NCI-H1694 treated with DMSO at 0.1 percent for 48 hours (cell line): ENCODE measurements at regions not wholly inside any gene's neighbourhood (a gene's known extent, or its start where the extent isn't known, plus 50 kb on each side); places are given as distances from the start of the nearest gene placed in this dataset.
A peak's percentile ranks its signal among the peaks of the same experiment; 100 is the strongest.
"Not testable (repeated sequence)": the region's sequence is repeated elsewhere in the genome, so short reads cannot be mapped to it uniquely, and the experiment has no call there.

Experiments used
- DNase-seq: peaks from one replicate; lab custom pipeline; 2025; lab: John Stamatoyannopoulos, UW

DNA sequence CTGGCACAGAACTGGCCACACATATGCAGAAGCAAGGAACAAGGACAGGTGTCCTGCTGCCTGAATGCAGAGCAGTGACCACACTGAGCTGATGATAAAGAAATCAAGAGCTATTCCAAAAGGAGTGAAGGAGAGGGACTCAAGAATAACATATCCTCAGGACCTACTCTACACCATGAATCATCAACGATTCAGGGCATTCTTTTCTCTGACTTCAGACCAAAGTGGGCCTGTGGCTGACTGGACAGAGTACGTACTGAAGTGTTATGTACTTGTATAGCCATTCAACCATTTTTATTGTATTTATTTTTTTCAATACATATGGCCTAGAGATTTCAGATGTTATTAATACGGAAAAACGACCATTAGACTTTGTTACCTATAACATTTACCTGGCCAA is 177.5 kb upstream of the TMTC1 start:
- DNase-seq, result no peak

DNA sequence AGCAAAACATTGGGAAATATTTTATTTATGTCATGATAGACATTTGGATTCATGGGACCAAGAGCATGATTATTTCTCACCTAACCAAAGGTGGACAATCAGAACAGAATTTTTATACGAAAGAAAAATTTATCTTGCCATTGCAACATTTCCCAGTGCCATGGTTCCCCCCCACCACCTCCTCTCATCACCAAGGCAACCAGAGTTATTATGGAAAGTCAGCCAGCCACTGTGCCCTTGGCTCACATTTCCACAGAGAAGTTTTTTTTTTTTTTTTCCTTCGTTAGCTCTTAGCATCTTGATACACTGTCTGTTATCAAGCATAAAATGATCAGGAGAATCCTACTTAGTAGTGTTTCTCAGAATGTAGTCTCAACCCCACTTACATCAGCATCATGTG is 176.4 kb upstream of the TMTC1 start:
- no peak for DNase-seq

DNA sequence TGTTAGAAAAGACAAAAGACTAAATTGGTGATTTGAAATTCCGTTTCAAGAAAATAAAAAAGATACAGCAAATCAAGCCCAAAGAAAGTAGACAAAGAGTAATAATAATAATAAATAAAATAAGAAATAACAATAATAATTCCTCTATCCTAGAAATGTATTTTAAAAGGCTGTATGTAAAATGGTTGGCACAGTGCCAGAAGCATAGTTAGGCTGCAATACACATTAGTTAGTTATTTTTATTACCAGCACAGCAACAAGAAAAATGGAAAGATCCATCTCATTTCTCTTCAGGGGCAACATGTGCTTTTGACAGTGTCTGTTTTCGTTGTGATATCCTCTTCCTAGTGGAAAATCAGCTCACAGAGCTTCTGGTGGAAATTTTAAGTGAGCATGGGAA is 174.1 kb upstream of the TMTC1 start:
- no peak for DNase-seq

DNA sequence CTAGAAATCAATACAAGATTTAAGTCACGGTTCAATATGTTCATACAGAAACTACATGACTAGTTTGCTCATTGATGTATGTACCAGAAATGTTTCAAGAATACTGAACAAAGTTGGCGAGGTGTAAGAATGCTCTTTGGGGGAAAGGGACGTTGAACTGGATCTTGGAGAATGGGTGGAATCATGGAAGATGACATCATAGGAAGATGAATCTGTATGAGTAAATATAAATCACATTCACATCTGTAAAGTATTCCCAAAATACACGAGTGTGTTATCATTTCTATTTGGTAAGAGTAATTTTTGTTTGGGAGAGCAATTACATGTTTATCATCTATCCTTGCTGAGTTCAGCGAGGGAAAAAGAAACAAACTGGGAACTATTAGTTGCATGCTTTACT is 162.2 kb upstream of the TMTC1 start:
- no peak for DNase-seq

DNA sequence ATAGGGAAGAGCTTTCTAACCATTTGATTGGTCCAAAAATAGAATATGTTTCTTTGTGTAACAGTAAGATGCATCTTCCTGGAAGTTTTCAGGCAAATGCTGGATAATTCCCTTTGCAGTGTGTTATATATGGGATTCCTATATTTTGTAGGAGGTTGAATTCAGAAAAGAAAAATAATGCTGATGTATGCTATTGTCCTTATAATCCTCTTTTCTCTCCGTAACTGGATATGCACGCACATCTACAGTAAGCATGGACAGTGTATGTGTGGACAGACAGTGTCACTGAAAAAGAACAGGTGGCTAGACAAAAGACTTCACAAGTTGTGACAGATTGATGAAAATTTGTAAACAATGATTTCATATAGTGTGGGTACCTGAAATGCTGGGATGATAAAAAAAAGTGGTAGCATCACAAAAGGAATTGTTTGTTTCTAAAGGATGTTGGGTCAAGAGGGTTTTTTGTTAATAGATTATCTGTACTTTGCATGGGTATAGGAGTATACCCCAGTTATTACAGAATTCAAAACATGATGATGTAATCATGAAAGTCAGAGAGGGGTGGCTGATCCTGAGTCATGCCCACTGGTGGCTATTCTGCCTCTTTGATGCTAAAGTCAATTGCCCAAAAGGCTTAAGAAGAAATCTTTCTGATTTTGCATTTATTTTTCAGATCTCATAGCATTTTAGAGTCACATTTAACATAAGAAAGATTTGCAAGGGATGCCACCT is 160.7 kb upstream of the TMTC1 start:
- no peak for DNase-seq

DNA sequence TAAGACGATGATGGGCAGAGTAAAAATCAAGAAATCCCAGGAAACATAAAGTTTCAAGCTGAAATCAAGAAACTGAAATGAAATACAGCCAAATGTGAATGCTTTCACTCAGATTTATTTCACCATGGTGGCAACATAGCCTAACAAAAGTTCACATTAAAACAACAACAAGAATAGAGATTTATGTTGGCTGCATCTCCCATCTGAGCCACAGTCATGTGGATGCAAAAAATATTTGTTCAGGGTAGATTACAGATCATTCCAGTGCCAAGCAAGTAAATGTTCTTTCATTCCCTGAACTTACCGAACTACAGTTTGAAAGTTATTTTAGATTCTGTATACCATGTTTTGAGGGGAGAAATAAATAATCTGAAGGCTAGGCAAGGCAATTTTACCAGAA is 159.9 kb upstream of the TMTC1 start:
- no peak for DNase-seq

DNA sequence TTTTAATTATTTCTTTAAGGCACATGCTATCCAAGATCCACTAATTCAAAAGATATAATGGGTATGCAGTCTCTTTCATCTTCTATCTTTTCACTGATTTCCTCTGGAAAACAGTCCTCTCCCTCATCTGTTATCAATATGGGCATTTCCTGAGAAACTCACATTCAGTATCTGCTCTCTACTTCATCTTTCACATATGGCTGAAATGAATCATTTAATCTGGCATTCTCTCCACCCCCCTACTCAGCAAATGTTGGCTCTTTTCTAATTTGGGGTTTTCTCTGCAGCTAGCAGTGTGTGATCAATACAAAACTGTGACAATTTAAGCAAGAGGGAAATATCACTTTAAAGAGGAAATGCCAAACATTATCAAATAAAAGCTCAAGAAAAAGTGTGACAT is 157.1 kb upstream of the TMTC1 start:
- DNase-seq, result no peak

DNA sequence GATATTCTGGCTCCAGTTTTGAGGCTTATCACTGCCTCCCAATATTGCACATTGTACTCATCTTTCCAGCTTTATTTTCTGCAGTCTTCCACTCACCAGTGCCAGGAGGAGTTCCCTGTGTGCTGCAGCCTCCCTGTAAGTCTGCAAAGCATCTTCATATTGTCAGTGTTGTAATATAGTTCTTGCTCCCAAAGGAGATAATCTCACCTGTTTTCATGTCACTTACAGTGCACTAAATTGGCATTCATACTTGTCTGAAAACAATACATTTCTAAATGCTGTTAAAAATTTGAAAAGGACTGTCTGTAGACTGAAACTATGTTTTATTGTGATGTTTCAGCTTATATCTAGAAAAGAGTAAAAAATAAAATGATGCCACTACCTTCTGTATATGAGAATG is 146.8 kb upstream of the TMTC1 start:
- no peak for DNase-seq

DNA sequence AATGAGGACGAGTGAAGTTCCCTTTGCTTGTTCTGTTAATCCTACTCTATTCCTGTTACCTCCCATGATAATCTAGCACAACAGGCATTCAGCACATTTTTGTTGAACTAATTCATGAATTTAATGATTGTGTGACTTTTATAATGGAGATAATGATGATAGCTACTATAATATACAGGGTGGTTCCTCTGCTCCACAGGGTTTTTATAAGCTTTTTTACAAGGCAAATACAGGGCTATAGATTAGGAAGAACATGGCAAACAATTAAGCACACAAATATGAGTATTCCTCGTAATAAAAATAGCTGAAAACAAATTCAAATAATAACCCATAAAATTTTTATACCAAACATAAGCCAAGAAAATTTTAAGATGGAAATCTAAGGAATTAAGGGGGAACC is 145.6 kb upstream of the TMTC1 start:
- no peak for DNase-seq

DNA sequence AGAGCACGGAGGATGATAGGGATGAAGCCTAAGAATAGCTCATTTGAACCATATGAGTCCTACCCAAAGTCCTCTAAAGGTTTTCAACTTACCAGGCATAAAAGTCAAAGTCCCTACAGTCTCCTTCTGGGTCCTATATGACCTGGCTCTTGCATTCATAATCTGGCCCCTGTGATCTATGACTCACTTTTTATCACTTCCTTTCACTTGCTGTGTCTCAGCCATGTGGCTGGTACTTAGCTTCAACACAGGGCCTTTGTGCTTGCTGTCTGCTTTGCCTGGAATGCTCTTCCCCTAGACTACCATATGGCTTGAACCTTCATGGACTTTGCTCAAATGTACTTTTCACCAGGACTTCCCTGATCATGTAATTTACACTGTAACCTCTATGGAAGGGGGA is 137.6 kb upstream of the TMTC1 start:
- no peak for DNase-seq

DNA sequence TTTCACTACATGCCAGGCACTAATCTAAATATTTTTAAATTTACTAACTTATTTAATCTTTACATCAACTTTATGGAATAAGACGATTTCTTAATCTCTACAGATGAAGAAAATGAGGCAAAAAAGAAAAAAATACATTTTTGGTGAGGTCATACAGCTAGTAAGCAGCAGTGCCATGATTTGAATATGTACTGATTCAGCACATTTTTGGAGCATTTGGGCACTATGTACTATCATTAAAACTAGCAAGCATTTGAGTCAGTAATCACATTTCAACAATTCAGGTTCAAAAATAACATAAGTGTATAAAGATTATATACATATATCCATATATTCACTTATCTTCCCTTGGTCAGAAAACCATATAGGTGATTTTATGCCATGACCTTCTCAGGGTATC is 124.4 kb upstream of the TMTC1 start:
- no peak for DNase-seq

DNA sequence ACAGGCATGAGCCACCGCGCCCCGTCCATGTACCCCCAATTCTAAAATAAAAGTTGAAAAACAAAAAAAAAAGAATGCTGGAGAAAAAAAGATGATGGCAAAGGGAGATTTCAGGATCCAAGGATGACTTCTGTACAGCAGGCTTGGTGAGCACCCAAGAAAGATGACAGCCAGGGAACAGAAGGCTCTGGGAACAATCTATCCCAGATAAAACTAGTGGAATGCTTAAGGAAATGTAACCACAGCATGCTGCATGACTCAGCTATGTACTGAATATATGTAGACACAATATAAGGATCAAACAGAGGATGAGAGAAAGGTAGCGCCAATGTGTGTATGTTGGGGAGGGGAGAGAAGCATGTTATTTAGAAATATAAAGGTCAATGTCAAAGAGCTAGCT is 123.7 kb upstream of the TMTC1 start:
- no peak for DNase-seq

DNA sequence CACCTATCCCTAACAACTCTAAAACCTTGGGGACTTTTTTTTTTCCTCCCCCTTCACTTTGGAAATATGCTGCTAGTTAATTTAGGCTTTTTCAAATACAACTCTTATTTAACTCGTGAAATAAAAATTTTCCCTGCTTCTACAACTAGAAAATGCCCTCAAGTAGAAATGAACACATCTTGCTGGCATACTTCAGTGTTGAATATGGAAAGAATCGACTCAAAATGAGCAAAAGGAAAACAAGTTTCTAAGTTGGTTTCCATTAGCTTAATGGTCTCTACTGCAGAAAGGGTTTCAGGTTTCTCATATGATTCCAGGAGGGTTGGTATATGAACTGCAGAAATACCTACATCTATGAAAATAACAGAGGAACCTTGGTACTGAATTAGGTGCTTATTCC is 118.3 kb upstream of the TMTC1 start:
- no peak for DNase-seq

DNA sequence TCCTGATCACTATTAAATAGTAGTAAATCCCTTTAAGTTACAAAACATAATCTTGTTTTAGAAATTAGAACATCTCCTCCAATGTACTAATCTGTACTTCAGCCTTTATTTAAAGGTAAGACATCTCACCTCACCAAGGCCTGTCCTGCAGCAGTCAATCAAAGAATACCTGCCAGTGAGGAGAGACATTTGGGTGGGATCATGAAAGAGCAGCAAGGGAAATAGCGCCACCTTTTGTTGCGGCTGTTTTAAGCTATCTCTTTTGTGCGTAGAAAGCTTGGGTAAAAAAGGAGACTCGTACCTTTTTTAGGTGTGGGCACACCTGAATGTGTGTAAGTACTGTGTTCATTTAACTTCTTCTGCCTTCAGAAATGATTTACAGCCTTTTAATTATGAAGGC is 117.8 kb upstream of the TMTC1 start:
- no peak for DNase-seq

DNA sequence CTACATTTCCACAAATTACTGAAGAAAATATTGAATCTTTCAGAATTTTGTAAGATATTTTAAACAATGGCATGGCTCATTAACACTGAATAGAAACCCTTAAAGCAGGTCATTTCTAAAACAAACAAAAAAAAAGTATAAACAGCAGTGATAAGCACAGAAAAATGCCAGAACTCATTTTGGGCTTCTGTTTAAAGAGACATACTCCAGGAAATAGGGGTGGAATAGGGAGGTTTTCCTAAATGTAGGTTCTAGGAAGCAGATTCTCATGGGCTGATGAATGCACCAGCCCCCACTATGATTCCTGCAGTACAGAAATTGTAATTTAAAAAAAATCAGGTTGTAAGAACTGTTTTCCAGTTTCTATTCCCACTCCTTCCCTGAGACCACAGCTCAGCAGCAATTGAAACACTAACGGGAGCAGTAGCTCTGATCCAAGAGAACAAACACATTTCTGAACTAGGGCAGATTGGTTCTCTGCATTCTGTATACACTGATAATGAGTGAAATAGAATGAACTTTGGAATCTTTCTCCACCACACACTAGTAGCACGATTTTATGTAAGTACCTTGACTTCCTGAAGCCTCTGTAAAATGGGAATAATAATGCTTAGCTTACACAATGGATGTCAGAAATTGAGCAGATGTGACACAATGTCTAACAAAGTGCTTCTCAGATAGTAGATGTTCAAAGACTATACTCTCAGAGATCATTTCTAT is 115.6 kb upstream of the TMTC1 start:
- DNase-seq, result no peak

DNA sequence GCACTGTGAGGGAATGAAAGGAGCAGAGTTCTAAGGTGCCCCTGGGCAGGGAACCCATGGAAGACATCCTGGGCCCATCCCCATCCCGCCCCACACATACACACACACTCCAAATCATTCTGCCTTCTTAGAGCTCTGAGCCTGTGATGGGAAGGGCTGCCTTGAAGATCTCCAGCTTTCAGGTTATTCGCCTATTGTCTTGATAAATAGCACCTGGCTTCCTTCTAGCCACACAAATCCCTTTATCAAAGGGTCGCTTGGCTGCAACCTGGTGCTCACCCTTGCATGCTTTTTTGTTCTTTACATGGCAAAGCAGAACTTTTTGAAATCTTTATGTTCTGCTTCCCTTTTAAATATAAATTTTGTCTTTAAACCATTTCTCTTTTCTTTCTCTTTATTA is 112.2 kb upstream of the TMTC1 start:
- no peak for DNase-seq

DNA sequence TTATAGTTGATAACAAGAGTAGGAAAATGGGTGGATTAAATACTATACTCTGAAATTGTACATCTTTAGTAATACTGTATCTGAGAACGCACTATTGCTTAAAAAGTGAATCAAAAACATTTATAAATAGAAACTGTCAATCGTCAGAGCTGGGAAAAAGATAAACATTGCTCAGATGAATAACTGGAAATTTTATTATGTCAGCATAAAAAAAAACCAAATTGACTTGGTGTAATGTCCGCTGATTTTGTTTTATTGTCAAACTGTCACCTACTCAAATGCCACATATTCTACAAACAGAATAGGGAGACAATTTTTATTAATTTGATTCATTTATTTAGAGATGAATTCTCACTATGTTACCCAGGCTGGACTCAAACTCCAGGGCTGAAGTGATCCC is 109.3 kb upstream of the TMTC1 start:
- DNase-seq, result no peak

DNA sequence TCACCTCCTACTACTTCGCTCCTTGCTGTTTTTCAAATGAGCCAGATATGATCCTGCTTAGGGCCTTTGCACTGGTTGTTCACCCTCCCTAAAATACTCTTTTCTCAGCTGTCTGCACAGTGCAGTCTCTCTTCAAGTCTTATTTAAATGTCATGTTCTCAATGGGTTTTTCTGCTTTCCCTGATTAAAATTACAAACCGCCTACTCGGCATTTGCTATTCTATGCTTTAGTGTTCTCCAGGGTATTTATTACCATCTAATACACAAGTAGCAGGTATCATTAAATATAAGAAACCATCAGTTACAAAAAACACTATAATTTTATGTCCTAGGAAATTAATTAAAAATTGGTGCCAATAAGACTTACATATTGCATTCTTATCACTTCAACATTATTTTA is 108.0 kb upstream of the TMTC1 start:
- no peak for DNase-seq

DNA sequence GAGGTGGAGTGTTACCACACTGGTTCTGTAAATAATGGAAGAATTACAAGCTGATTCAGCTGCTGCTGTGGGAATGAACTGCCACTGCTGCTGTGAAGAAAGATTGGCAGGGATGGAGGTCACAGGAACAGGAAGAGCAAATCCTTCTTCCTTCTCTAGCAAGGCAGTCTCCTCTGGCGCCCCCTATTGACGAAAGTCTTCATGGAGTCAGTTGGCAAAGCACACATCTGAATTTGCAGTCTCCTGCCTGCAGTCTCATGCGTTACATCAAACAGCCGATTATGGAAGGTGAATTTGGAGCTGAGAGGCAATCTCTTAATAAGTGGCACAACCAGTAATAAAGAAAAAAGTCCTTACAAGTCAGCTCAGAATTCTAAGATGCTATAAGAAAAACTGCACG is 106.0 kb upstream of the TMTC1 start:
- peak; percentile 53 for DNase-seq

DNA sequence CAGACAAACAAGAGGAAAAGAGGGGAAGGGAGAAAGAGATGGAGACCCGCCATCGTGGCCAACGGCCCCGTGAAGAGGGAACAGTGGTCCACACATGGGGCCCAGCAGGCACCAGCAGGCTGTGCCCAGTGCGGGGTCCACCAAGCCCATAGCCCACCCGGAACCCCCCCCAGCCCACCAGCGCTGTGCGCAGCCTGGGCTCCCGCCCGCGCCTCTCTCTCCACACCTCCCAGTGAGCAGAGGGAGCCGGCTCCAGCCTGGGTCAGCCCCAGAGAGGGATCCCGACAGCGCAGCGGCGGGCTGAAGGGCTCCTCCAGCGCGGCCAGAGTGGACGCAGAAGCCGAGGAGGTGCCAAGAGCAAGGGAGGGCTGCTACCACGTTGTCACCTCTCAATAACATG is 105.0 kb upstream of the TMTC1 start:
- DNase-seq, result no peak

DNA sequence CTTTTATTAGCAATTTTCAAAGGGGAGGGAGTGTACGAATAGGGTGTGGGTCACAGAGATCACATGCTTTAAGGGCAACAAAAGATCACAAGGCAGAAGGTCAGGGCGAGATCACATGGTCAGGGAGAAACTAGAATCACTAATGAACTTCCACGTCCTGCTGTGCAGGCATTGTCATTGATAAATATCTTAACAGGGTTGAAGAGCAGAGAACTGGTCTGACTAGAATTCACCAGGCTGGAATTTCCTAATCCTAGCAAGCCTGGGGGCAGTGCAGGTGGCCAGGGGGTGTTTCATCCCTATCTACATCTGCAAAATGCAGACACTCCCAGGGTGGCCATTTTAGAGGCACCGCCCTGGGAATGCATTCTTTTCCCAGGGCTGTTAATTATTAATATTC is 101.2 kb upstream of the TMTC1 start:
- DNase-seq, result not testable (repeated sequence)

DNA sequence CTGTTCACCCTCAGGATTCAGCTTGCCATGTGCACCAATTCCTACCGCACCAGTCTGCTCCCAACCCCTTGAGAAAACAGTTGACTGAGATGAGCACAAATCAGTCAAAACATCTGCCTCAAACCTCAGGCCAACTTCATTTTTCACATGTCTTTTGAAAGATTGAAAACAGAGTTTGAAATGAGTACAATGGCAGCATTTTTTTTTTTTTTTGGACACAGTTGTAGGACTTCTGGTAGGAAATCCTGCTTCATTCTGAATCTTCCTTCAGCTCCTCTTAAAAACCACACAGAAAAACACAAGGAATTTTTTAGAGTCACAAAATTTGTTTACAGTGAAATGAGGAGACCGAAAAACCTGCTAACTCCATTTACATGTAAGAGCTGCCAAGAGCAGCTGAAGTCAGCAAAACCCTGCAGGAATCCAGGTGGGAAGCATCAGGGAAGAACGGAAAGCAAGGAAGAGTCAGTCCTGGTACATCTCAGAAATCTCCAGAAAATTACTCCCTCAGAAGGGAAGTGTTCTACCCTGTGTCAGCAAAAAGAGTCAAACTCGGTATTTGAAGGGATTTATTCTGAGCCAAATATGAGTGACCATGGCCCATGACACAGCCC is 100.3 kb upstream of the TMTC1 start:
- DNase-seq, result no peak

DNA sequence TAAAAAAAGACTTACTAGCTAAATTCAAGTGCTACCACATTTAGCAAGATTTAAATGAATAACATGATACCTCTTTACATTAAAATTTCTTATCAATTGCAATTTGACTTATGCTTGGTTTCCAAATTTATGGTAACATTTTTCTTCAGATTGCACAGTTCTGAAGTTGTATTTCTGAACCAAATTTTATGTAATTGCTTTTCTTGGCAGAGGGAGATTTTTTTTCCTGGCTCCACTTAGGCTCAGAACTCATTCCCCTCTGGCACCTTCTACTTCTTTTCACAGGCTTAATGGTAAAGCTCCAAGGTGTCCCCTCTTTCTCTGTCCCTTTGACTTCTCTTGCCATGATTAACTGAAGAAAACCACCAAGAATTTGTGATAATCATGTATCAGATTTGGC is 99.8 kb upstream of the TMTC1 start:
- no peak for DNase-seq

DNA sequence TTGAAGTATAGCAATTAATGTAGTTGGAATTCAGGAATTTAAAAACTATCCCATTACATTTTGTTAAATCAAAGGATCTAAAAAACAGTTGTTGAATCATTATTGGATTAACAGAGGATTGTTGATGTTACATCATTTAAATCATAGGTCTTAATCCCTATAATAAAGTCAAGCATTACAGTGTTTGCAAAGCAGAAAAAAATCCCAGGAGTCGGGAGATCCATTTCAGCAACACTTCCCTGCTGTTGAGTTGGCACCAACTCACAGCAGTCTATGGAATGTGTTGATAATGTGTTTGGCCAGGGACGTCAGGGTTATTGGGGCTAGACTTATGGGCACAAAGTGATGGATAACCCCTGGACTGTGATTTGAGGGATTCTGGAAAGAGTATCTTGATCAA is 99.1 kb upstream of the TMTC1 start:
- no peak for DNase-seq
